Muscle of leg (tissue), 3 donors: ENCODE measurements at regions not wholly inside any gene's neighbourhood (a gene's known extent, or its start where the extent isn't known, plus 50 kb on each side); places are given as distances from the start of the nearest gene placed in this dataset.
"Not testable (repeated sequence)": the region's sequence is repeated elsewhere in the genome, so short reads cannot be mapped to it uniquely, and the experiment has no call there.

Source experiments
- DNase-seq: peaks from one replicate; pipeline ENCODE4 v3.0.0; 2013
- H3K27ac ChIP-seq: one replicate; pipeline ENCODE4 v1.5.1; 2013; ENCODE audit warnings: mild to moderate bottlenecking, low read length, control low read depth
- H3K27me3 ChIP-seq: one replicate; pipeline ENCODE4 v1.6.1; 2013; ENCODE audit warnings: low read length; ENCODE audit not compliant: control insufficient read depth, insufficient read depth
- H3K36me3 ChIP-seq: one replicate; pipeline ENCODE4 v1.6.1; 2013; ENCODE audit warnings: low read length; ENCODE audit not compliant: control insufficient read depth, insufficient read depth
- H3K4me1 ChIP-seq: one replicate; pipeline ENCODE4 v1.6.1; 2013; ENCODE audit warnings: low read length; ENCODE audit not compliant: control insufficient read depth, insufficient read depth
- H3K4me3 ChIP-seq: one replicate; pipeline ENCODE4 v1.5.1; 2013; ENCODE audit warnings: low read length, control low read depth
- H3K9me3 ChIP-seq: replicated peaks from 2 replicates; pipeline ENCODE4 v1.6.1; 2013; ENCODE audit warnings: low read depth, low read length; ENCODE audit not compliant: control insufficient read depth
- WGBS: methylation state at CpG from one replicate; pipeline ENCODE4 v1.1.5; 2013; ENCODE audit warnings: missing lambda C conversion rate; ENCODE audit not compliant: insufficient coverage; 5-methylcytosine and 5-hydroxymethylcytosine counted together

DNA sequence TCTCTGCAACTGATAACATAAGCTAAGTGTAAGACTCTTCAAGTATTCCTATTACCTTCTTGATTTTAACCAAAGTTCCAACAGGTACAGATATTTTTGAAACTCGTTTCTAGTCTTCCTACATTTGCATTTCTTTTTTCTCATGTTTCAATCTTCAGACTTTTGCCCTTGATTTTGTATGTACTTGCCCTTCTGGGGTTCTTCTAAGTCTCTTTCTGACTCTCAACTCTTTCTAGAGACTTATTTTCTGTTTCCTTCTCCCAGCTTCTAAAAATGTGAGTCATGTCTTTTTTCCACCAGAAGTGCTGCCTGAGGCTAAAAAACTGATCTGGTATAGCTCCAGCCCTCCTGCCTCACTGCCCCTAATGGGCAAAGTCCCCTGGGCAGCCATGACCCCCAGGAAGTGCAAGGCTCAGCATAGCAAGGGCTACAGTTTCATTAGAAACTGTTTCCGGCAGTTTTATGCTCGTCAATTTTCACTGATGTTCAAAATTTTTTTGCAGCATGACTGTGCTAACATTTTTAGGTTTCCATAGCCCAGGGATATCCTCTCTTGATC lies 265.9 kb downstream of the SEC16B start:
- WGBS: 71% methylated on average over 3 of the region's 3 CpGs

DNA sequence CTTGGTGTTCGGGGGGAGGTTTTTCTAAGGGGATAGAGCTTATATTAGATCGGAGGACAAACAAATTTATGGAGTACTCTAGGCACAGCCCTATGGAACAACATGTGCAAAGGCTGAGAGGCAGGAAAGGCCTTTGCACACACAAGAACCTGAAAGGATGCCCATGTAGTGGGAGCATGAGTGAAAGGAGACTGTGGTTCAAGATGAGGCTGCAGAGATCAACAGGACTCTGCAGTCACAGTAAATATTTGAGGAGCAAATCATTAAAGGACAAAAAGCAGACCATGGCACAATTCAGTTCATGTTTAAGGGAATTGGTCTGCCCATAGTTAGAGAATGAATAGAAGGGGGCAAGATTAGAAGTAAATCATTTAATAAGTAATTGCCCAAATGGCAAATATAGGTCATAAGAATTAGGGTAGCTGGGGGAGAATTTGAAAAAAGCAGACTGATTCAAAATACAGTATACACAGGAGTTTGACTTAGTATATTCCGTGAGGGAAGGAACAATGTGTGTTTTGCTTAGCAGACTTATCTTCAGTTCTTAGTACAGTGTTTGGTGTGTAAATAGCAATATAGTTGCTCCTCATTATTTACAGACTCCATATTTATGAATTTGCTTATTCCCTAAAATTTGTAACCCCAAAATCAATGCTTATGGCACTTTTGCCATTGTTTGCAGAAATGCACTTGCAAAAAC lies 268.1 kb downstream of the SEC16B start:
- H3K36me3 ChIP-seq: no peaks in the 10 kb centered on the region
- H3K4me1 ChIP-seq: no peaks in the 10 kb centered on the region
- WGBS: 63% methylated on average over 2 of the region's 3 CpGs
- H3K27ac ChIP-seq: no peak overlapping the region
- no peaks in the 10 kb centered on the region for H3K27me3 ChIP-seq
- H3K4me3 ChIP-seq: no peak overlapping the region
- H3K9me3 ChIP-seq: no peaks in the 10 kb centered on the region
- no peak for DNase-seq

More for the DNA sequence above, 265.9 kb downstream of the SEC16B start:
- no peak overlapping the region for H3K27ac ChIP-seq
- H3K4me1 ChIP-seq: no peaks in the 10 kb centered on the region
- H3K36me3 ChIP-seq: no peaks in the 10 kb centered on the region
- DNase-seq: no peak
- no peaks in the 10 kb centered on the region for H3K9me3 ChIP-seq
- no peak overlapping the region for H3K4me3 ChIP-seq
- H3K27me3 ChIP-seq: no peaks in the 10 kb centered on the region

DNA sequence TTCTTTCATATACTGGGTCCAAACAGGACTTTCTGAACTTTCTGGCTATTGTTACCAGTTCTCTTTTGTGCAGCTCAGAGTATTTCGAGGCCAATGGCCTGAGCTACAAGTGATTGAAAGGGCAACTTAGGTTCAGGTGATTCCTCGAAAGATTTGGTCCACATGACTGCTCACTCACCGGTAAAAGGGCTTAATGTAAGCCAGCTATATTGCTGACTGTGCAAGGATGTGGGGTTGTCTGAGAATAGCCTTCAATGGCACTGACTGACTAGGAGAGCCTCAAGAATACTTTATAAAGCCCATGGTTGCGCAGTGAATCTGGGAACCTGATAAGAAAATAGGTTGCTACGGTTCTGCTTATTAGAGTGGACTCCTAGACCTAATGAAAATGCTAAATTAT lies 269.0 kb downstream of the SEC16B start:
- no peaks in the 10 kb centered on the region for H3K4me1 ChIP-seq
- H3K36me3 ChIP-seq: no peaks in the 10 kb centered on the region
- no peaks in the 10 kb centered on the region for H3K27me3 ChIP-seq
- WGBS: 81% methylated on average over 3 of the region's 5 CpGs
- H3K4me3 ChIP-seq: no peak overlapping the region
- H3K9me3 ChIP-seq: no peaks in the 10 kb centered on the region
- no peak for DNase-seq
- no peak overlapping the region for H3K27ac ChIP-seq

DNA sequence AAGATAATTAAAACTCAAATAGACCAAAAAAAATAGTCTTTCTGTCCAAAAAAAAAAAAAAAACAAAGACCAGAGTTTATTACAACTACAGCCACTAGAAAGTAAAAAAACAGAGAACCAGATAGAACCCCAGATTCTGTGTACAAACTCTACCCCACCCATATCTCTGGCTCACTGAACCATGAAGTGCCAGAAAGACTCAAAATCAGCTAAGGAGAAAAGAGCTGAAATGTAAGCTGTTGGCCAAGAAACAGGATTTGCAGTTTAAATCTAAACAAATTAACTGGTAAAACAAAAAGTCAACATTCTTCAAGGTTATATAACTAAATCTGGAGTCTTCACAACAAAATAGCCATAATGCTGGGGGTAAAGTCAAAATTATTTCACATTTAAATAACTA lies 278.9 kb downstream of the SEC16B start:
- Histone ChIP-seq H3K27ac (no peak overlapping the region), H3K27me3 (no peaks in the 10 kb centered on the region), H3K4me3 (no peak overlapping the region), H3K4me1 (no peaks in the 10 kb centered on the region), H3K9me3 (peaks cover 3% of the 10 kb centered on the region), H3K36me3 (no peaks in the 10 kb centered on the region)
- no peak for DNase-seq

DNA sequence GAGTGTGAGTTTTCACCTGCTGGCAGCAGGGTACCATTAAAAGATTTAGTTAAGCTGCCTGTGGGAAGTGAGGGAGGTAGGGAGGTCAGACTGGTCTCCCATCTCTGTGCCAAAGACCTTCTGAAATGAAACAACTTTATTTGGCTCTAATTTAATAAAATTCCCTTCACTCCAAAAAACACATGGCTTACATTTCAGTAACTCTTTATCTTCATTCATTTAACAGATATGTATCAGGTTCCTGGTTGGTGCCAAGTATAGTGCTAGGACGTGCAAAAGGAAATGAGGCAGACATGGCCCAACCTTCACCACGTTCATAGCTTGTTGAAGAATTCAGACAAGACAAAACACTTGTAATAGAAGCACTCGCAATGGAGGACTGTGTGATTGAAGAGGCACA lies 282.3 kb downstream of the SEC16B start:
- no peak overlapping the region for H3K27ac ChIP-seq
- no peak for DNase-seq
- H3K9me3 ChIP-seq: peaks cover 3% of the 10 kb centered on the region
- no peaks in the 10 kb centered on the region for H3K27me3 ChIP-seq
- H3K4me3 ChIP-seq: no peak overlapping the region
- WGBS: 100% methylated on average over 1 of the region's 3 CpGs
- H3K4me1 ChIP-seq: no peaks in the 10 kb centered on the region
- no peaks in the 10 kb centered on the region for H3K36me3 ChIP-seq

DNA sequence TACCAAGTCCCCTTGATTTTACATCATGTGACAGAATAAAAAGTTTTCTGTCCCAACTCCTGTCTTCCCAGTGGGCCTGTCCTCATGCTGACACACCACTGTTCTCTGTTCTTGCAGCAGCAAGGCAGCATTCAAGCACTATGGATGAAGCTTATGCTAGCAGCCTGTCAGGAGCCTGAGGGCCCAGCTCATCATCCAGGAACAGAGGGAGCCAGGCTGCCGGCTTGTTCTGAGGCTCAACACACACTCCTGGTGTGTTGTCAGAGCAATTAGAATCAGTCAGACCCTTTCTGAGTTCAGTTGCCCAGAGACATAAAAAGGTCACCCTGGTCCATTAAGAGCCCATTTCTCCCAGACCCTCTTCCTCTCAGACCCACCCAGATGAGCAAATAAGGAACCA lies 282.9 kb downstream of the SEC16B start:
- no peak overlapping the region for H3K4me3 ChIP-seq
- 10% methylated on average over 1 of the region's 1 CpG for WGBS
- H3K27me3 ChIP-seq: no peaks in the 10 kb centered on the region
- no peaks in the 10 kb centered on the region for H3K36me3 ChIP-seq
- peaks cover 3% of the 10 kb centered on the region for H3K9me3 ChIP-seq
- no peaks in the 10 kb centered on the region for H3K4me1 ChIP-seq
- DNase-seq: no peak
- H3K27ac ChIP-seq: no peak overlapping the region

DNA sequence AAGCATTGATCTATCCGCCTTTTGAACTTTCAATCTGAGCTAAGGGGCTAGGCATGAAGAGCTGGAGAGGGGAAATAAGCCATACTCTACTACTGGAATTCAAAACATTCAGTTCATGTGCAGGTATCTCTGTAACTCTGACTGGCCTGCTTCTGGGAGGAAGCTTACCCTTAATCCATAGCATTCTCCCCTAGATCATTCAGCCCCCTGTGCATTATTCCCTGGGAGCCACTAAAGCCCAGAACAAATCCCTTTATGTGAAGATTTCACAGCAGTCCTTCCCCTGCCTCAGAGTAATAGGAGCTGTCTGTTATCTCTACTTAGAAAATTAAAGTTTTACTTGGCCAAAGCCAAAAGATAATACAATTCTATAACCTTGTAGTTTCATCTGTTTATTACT lies 300.7 kb downstream of the SEC16B start:
- Histone ChIP-seq H3K4me3 (no peak overlapping the region), H3K9me3 (no peaks in the 10 kb centered on the region), H3K27ac (no peak overlapping the region), H3K4me1 (no peaks in the 10 kb centered on the region), H3K27me3 (no peaks in the 10 kb centered on the region), H3K36me3 (no peaks in the 10 kb centered on the region)
- no CpG with 5 or more reads among the region's 1 CpG for WGBS
- DNase-seq: no peak

DNA sequence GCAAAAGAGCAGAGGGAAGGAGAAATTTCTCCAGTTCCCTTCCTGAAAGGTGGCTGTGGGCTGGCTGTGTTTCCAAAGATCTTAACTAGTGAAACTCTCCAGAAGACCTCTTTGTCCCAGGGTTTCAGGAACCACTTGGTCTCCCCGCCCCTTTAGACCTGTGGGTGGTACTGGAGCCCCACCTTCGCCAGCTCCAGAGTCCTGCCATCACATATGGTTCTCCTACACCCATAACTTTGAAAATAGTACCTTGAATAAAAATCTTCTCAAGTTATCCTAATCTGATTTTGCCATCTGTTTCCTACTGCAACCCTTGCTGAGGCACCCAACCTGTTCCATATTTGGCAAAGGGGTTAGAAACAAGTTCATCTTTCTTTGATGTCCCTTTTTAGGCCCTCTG lies 303.9 kb downstream of the SEC16B start:
- 63% methylated on average over 2 of the region's 2 CpGs for WGBS
- H3K4me1 ChIP-seq: no peaks in the 10 kb centered on the region
- no peak for DNase-seq
- no peaks in the 10 kb centered on the region for H3K9me3 ChIP-seq
- H3K27me3 ChIP-seq: no peaks in the 10 kb centered on the region
- no peaks in the 10 kb centered on the region for H3K36me3 ChIP-seq
- H3K4me3 ChIP-seq: no peak overlapping the region
- H3K27ac ChIP-seq: no peak overlapping the region

DNA sequence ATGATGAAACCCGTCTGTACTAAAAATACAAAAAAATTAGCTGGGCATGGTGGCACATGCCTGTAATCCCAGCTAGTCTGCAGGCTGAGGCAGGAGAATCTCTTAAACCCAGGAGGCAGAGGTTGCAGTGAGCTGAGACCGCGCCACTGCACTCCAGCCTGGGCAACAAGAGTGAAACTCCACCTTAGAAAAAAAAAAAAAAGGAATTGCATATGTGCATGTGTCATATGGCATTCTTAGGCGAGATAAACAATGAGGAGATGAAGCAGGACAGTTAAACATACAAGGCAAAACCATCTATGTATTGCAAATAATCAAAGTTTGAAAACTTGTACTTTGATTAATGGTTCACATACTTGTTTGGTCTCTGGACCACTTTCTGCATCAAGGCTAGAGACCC lies 305.1 kb downstream of the SEC16B start:
- H3K9me3 ChIP-seq, H3K27me3 ChIP-seq, H3K4me1 ChIP-seq, H3K36me3 ChIP-seq, H3K27ac ChIP-seq, DNase-seq, H3K4me3 ChIP-seq: not testable (repeated sequence)
- 67% methylated on average over 1 of the region's 4 CpGs for WGBS

DNA sequence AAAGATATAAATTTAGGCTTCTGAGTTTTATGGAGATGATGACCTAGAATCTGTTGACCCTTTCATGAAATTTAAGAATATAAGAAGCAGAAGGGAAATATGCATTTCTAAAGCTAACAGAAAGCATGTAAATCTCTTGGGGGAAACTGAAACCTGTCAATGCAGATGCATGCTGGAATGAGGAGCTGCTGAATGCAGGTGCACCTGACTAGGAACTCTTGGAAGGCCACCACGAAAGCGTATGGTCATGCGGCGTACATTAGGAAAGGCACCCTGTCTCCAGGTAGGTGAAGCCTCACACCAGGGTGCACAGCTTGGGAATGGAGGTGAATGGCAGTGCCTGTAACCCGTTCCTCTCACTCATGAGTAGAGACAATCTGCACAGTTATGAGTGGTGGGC lies 309.7 kb downstream of the SEC16B start:
- H3K9me3 ChIP-seq: no peaks in the 10 kb centered on the region
- no peaks in the 10 kb centered on the region for H3K36me3 ChIP-seq
- WGBS: 100% methylated on average over 2 of the region's 5 CpGs
- no peaks in the 10 kb centered on the region for H3K27me3 ChIP-seq
- DNase-seq: no peak
- H3K27ac ChIP-seq: no peak overlapping the region
- no peak overlapping the region for H3K4me3 ChIP-seq
- H3K4me1 ChIP-seq: no peaks in the 10 kb centered on the region

DNA sequence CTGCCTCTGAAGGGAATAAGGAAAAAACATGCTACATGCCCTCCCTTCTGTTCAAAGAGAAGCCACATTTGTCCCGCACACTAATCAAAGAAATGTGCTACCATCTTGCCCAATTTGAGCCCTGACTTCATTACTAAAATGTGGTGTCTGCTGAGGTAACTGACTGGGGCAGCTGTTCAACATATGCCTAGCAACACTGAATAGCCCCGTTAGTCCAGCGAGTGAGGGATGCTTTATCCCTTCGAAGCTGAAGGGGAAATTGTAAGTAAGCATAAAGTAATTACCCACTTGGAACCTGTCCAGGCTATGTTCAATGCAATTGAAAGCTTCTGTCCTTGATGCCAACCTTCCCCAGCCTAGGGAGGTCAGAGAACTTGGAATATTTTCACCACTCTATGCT lies 310.6 kb downstream of the SEC16B start:
- no peak overlapping the region for H3K27ac ChIP-seq
- DNase-seq: no peak
- no CpG with 5 or more reads among the region's 4 CpGs for WGBS
- no peaks in the 10 kb centered on the region for H3K27me3 ChIP-seq
- no peaks in the 10 kb centered on the region for H3K9me3 ChIP-seq
- no peaks in the 10 kb centered on the region for H3K4me1 ChIP-seq
- H3K4me3 ChIP-seq: no peak overlapping the region
- H3K36me3 ChIP-seq: no peaks in the 10 kb centered on the region
